22Rv1 (cell line): ENCODE measurements at regions not wholly inside any gene's neighbourhood (a gene's known extent, or its start where the extent isn't known, plus 50 kb on each side); places are given as distances from the start of the nearest gene placed in this dataset.

Experiments used
- CTCF ChIP-seq: fragments of 450-650 bp; IDR thresholded peaks from 2 replicates; pipeline ENCODE4 v1.5.1; 2017; ENCODE audit warnings: mild to moderate bottlenecking
- ZFX ChIP-seq: fragments of 450-650 bp; IDR thresholded peaks from 2 replicates; pipeline ENCODE4 v1.6.1; 2017; ENCODE audit warnings: antibody characterized with exemption, borderline replicate concordance

- TF ChIP-seq CTCF (no peak), ZFX (no peak)
Measured at GRCh38 chr3:181189556-181189955, 200.0 kb upstream of the DNAJC19 start.
